CD4-positive, alpha-beta T cell (primary cell): ENCODE measurements at regions not wholly inside any gene's neighbourhood (a gene's known extent, or its start where the extent isn't known, plus 50 kb on each side); places are given as distances from the start of the nearest gene placed in this dataset.

ENCODE experiments used
- ATAC-seq: fragments of 200-7000 bp; cut with Tn5 transposase; one replicate; pipeline ENCODE4 v1.10.0; 2022; ENCODE audit warnings: mild to moderate bottlenecking; ENCODE audit not compliant: poor library complexity
- CTCF ChIA-PET: fragments of 350-600 bp; sonication (Branson Sonifier 250); formaldehyde crosslinking; loops from one replicate; lab custom pipeline; 2021; ENCODE audit warnings: antibody characterized with exemption, inconsistent platforms; lab: Charles Lee
- POLR2A ChIA-PET: fragments of 350-600 bp; sonication (Branson Sonifier 250); formaldehyde crosslinking; loops from one replicate; lab custom pipeline; 2021; ENCODE audit warnings: antibody characterized with exemption, inconsistent platforms; lab: Charles Lee
- DNase-seq, 14 experiments: peaks; one replicate each; pipeline ENCODE4 v3.0.0-alpha.2; 2013 to 2020; ENCODE audit warnings: mixed read lengths in 2 of 14
- H3K27ac ChIP-seq, 2 donors: one replicate each; pipeline versions ENCODE4 v1.5.1 to v1.7.0; 2013; ENCODE audit warnings: low read length in 2 of 2, low read depth in 1 of 2, mild to moderate bottlenecking in 1 of 2
- H3K27me3 ChIP-seq, 2 experiments: 1 replicate in 1 of 2; 2 replicates in 1 of 2; pipeline versions ENCODE4 v1.6.1 to v1.7.0; 2013; ENCODE audit warnings: low read length in 2 of 2, control low read depth in 1 of 2, mild to moderate bottlenecking in 1 of 2, moderate library complexity in 1 of 2; ENCODE audit not compliant: insufficient read depth in 2 of 2, control insufficient read depth in 1 of 2
- H3K36me3 ChIP-seq: one replicate; pipeline ENCODE4 v1.6.1; 2013; ENCODE audit warnings: low read length, control low read depth; ENCODE audit not compliant: insufficient read depth
- H3K4me1 ChIP-seq: one replicate; pipeline ENCODE4 v1.6.1; 2013; ENCODE audit warnings: low read length, control low read depth; ENCODE audit not compliant: insufficient read depth
- H3K4me3 ChIP-seq: one replicate; pipeline ENCODE4 v1.5.1; 2013; ENCODE audit warnings: mild to moderate bottlenecking, low read length, moderate library complexity
- H3K9me3 ChIP-seq, 2 experiments: 1 replicate in 1 of 2; 2 replicates in 1 of 2; pipeline versions ENCODE4 v1.6.1 to v1.7.0; 2013; ENCODE audit warnings: low read length in 2 of 2, mild to moderate bottlenecking in 2 of 2, control low read depth in 1 of 2, moderate library complexity in 1 of 2; ENCODE audit not compliant: control insufficient read depth in 1 of 2, insufficient read depth in 1 of 2
- H3K27ac Mint-ChIP-seq: one replicate; pipeline ENCODE4 v1.8.0; 2020; ENCODE audit warnings: mixed read lengths
- H3K27me3 Mint-ChIP-seq: one replicate; pipeline ENCODE4 v1.8.0; 2021; ENCODE audit warnings: mixed read lengths
- H3K36me3 Mint-ChIP-seq: one replicate; pipeline ENCODE4 v1.8.0; 2021; ENCODE audit warnings: low read depth, mixed read lengths
- H3K4me1 Mint-ChIP-seq: one replicate; pipeline ENCODE4 v1.8.0; 2021; ENCODE audit warnings: low read depth, mixed read lengths
- H3K4me3 Mint-ChIP-seq: one replicate; pipeline ENCODE4 v1.8.0; 2020; ENCODE audit warnings: mild to moderate bottlenecking, mixed read lengths
- H3K9me3 Mint-ChIP-seq: one replicate; pipeline ENCODE4 v1.8.0; 2020; ENCODE audit warnings: mixed read lengths
- intact Hi-C, 2 experiments: fragments of 100-400 bp; cut with DNase I in 1 of 2; cut with micrococcal nuclease in 1 of 2; formaldehyde crosslinking; loops; one replicate each; pipeline versions ENCODE4 v1.15.1 to v1.9.0; 2023 to 2025; cut with DNase I, micrococcal nuclease
- TF ChIP-seq, protein P1 (sequence below): fragments of 200-600 bp; IDR thresholded peaks from one replicate; pipeline ENCODE4 v1.8.0; 2022; ENCODE audit warnings: antibody characterized with exemption, mild to moderate bottlenecking

DNA sequence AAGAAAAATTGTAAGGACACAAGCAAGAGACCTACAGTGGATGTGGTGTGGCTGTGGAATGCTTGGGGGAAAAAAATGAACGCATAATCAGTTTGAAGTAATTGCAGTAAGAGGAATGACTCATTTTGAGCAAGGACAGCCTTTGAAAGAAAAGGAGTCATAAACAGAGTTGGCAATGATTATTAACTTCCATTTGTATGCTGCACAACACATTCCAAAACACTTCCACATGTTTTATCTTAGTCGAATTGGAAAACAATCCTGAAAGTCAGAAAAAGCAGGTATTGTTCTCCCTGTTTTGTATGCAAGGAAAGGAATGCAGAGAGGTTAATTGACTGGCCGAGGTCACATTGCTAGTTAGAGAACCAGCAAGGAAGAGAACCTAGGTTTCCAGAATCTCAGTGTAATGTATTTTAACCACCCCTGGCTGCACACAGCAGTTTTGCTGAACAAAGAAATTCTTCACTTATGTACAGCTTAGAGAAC lies 630.0 kb upstream of the MIR17HG start:
- Mint-ChIP-seq H3K4me3 (no peak overlapping the region), H3K36me3 (no peaks in the 10 kb centered on the region), H3K27ac (no peak overlapping the region), H3K9me3 (peaks cover 9% of the 10 kb centered on the region), H3K4me1 (no peaks in the 10 kb centered on the region), H3K27me3 (no peaks in the 10 kb centered on the region)
- H3K9me3 ChIP-seq: no peaks in the 10 kb centered on the region
- ChIA-PET CTCF (no interaction called here), POLR2A (no interaction called here)
- no peak overlapping the region for H3K27ac ChIP-seq
- TF ChIP-seq, protein P1, sequence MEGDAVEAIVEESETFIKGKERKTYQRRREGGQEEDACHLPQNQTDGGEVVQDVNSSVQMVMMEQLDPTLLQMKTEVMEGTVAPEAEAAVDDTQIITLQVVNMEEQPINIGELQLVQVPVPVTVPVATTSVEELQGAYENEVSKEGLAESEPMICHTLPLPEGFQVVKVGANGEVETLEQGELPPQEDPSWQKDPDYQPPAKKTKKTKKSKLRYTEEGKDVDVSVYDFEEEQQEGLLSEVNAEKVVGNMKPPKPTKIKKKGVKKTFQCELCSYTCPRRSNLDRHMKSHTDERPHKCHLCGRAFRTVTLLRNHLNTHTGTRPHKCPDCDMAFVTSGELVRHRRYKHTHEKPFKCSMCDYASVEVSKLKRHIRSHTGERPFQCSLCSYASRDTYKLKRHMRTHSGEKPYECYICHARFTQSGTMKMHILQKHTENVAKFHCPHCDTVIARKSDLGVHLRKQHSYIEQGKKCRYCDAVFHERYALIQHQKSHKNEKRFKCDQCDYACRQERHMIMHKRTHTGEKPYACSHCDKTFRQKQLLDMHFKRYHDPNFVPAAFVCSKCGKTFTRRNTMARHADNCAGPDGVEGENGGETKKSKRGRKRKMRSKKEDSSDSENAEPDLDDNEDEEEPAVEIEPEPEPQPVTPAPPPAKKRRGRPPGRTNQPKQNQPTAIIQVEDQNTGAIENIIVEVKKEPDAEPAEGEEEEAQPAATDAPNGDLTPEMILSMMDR: no peak
- no peaks in the 10 kb centered on the region for H3K36me3 ChIP-seq
- no peaks in the 10 kb centered on the region for H3K4me1 ChIP-seq
- no peak for DNase-seq
- H3K27me3 ChIP-seq: no peaks in the 10 kb centered on the region
- intact Hi-C loops: no loop called here
- no peak overlapping the region for H3K4me3 ChIP-seq
- no peak for ATAC-seq

DNA sequence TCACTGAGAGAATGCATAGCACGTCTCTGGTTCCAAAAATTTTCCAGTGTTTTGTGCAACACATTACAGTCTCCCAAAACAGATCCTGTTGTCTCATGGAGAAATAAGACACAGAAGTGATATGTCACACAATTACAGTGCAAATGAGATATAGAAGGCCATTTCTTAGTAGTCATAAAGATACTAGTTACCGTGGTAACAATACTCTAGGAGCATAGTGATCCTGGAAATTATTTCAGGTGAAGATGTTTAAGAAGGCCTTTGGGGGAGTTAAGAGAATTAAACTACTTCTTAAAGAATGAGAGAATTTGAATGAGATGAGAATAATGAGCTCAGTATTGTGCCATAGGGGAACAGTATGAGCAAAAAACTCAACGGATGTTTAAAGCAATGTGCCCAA lies 628.0 kb upstream of the MIR17HG start:
- Mint-ChIP-seq H3K27ac (no peak overlapping the region), H3K36me3 (no peaks in the 10 kb centered on the region), H3K9me3 (peaks cover 9% of the 10 kb centered on the region), H3K4me1 (no peaks in the 10 kb centered on the region), H3K4me3 (no peak overlapping the region), H3K27me3 (no peaks in the 10 kb centered on the region)
- DNase-seq: no peak
- TF ChIP-seq, protein P1: no peak
- no peak overlapping the region for H3K4me3 ChIP-seq
- CTCF ChIA-PET: interaction anchor here (0.6 kb wide), 1 partner anchor 356 kb away, joined by 3 read pairs; no protein-coding TSS in a partner anchor
- no peaks in the 10 kb centered on the region for H3K36me3 ChIP-seq
- H3K4me1 ChIP-seq: no peaks in the 10 kb centered on the region
- H3K27ac ChIP-seq: no peak overlapping the region
- no peaks in the 10 kb centered on the region for H3K27me3 ChIP-seq
- ATAC-seq: no peak
- H3K9me3 ChIP-seq: no peaks in the 10 kb centered on the region
- POLR2A ChIA-PET: no interaction called here
- intact Hi-C loops: no loop called here

DNA sequence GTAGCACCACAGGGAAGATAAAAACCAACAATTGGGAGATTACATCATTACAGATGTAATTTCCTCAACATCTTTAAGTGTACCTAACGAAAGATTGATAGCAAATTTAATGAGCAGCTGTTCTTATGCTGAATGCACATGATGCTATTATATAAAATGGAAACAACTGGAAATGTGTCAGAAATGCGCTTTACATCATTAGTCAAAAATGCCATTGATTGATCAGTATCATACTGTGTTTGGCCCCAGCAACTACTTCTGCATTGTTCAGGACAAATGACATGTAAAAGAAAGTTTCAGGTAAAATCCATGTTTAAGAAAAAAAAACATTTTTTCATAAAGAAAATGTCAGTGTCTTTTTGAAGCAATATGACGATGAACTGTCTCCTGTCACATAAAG lies 625.5 kb upstream of the MIR17HG start:
- no peaks in the 10 kb centered on the region for H3K27me3 Mint-ChIP-seq
- DNase-seq: no peak
- ChIA-PET POLR2A (no interaction called here), CTCF (no interaction called here)
- intact Hi-C loops: no loop called here
- no peak overlapping the region for H3K4me3 Mint-ChIP-seq
- no peak overlapping the region for H3K27ac Mint-ChIP-seq
- Histone ChIP-seq H3K27me3 (no peaks in the 10 kb centered on the region), H3K4me1 (no peaks in the 10 kb centered on the region), H3K36me3 (no peaks in the 10 kb centered on the region), H3K9me3 (peaks cover 0 to 5% of the 10 kb centered on the region in 2 experiments), H3K4me3 (no peak overlapping the region), H3K27ac (no peak overlapping the region)
- ATAC-seq: no peak
- TF ChIP-seq, protein P1: no peak
- H3K4me1 Mint-ChIP-seq: no peaks in the 10 kb centered on the region
- no peaks in the 10 kb centered on the region for H3K36me3 Mint-ChIP-seq
- H3K9me3 Mint-ChIP-seq: peaks cover 15% of the 10 kb centered on the region
